ENCODE measurements at regions not wholly inside any gene's neighbourhood (a gene's known extent, or its start where the extent isn't known, plus 50 kb on each side); places are given as distances from the start of the nearest gene placed in this dataset.

DNA sequence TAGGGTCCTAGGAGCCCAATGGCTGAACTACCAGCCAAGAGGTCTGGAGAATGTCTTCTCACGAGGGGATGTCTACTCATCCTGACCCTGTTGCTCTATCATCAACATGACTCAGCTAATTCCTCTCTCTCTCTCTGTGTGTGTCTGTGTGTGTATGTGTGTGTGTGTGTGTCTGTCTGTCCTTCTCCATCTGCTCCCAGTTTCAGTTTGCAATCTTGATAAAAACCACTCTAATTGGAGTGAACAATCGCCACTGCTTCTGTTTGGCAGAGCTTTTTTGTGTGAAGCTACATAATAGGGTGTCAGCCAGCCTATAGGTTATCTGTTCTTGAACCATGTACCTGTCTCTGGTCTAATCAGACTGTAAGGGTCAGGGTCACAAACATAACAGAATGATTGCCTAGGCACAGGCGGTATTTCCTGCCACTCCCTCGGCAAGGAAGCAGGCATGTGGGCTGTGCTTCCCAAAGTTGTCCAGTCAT is 219.8 kb downstream of the SH3BP4 start (continued):
- TF ChIP-seq MAFK (IDR thresholded peaks at IDR 0.05; ENCODE audit: low read depth, low read length) (0 out of 2 replicates have a peak, but pooled peaks have one; percentile 15), NRF1 (IDR thresholded peaks at IDR 0.05; ENCODE audit: low read depth, low read length) (no peak), CEBPB (IDR thresholded peaks at IDR 0.05; ENCODE audit: low read depth, low read length) (no peak), ASH2L (IDR thresholded peaks at IDR 0.05; ENCODE audit: low read length) (no peak)
- TF ChIP-seq, protein P1, sequence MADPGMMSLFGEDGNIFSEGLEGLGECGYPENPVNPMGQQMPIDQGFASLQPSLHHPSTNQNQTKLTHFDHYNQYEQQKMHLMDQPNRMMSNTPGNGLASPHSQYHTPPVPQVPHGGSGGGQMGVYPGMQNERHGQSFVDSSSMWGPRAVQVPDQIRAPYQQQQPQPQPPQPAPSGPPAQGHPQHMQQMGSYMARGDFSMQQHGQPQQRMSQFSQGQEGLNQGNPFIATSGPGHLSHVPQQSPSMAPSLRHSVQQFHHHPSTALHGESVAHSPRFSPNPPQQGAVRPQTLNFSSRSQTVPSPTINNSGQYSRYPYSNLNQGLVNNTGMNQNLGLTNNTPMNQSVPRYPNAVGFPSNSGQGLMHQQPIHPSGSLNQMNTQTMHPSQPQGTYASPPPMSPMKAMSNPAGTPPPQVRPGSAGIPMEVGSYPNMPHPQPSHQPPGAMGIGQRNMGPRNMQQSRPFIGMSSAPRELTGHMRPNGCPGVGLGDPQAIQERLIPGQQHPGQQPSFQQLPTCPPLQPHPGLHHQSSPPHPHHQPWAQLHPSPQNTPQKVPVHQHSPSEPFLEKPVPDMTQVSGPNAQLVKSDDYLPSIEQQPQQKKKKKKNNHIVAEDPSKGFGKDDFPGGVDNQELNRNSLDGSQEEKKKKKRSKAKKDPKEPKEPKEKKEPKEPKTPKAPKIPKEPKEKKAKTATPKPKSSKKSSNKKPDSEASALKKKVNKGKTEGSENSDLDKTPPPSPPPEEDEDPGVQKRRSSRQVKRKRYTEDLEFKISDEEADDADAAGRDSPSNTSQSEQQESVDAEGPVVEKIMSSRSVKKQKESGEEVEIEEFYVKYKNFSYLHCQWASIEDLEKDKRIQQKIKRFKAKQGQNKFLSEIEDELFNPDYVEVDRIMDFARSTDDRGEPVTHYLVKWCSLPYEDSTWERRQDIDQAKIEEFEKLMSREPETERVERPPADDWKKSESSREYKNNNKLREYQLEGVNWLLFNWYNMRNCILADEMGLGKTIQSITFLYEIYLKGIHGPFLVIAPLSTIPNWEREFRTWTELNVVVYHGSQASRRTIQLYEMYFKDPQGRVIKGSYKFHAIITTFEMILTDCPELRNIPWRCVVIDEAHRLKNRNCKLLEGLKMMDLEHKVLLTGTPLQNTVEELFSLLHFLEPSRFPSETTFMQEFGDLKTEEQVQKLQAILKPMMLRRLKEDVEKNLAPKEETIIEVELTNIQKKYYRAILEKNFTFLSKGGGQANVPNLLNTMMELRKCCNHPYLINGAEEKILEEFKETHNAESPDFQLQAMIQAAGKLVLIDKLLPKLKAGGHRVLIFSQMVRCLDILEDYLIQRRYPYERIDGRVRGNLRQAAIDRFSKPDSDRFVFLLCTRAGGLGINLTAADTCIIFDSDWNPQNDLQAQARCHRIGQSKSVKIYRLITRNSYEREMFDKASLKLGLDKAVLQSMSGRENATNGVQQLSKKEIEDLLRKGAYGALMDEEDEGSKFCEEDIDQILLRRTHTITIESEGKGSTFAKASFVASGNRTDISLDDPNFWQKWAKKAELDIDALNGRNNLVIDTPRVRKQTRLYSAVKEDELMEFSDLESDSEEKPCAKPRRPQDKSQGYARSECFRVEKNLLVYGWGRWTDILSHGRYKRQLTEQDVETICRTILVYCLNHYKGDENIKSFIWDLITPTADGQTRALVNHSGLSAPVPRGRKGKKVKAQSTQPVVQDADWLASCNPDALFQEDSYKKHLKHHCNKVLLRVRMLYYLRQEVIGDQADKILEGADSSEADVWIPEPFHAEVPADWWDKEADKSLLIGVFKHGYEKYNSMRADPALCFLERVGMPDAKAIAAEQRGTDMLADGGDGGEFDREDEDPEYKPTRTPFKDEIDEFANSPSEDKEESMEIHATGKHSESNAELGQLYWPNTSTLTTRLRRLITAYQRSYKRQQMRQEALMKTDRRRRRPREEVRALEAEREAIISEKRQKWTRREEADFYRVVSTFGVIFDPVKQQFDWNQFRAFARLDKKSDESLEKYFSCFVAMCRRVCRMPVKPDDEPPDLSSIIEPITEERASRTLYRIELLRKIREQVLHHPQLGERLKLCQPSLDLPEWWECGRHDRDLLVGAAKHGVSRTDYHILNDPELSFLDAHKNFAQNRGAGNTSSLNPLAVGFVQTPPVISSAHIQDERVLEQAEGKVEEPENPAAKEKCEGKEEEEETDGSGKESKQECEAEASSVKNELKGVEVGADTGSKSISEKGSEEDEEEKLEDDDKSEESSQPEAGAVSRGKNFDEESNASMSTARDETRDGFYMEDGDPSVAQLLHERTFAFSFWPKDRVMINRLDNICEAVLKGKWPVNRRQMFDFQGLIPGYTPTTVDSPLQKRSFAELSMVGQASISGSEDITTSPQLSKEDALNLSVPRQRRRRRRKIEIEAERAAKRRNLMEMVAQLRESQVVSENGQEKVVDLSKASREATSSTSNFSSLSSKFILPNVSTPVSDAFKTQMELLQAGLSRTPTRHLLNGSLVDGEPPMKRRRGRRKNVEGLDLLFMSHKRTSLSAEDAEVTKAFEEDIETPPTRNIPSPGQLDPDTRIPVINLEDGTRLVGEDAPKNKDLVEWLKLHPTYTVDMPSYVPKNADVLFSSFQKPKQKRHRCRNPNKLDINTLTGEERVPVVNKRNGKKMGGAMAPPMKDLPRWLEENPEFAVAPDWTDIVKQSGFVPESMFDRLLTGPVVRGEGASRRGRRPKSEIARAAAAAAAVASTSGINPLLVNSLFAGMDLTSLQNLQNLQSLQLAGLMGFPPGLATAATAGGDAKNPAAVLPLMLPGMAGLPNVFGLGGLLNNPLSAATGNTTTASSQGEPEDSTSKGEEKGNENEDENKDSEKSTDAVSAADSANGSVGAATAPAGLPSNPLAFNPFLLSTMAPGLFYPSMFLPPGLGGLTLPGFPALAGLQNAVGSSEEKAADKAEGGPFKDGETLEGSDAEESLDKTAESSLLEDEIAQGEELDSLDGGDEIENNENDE (IDR thresholded peaks at IDR 0.05; ENCODE audit: insufficient replicate concordance, low read length), result no peak
